ENCODE measurements at regions not wholly inside any gene's neighbourhood (a gene's known extent, or its start where the extent isn't known, plus 50 kb on each side); places are given as distances from the start of the nearest gene placed in this dataset.
A peak's percentile ranks its signal among the peaks of the same experiment; 100 is the strongest.

- no peak for TF ChIP-seq Cebpa-rat (IDR thresholded peaks at IDR 0.05)
- peaks cover 0 to 3% (median 0%) of the 10 kb centered on the region in 10 experiments; a peak in 2 of 20 replicates for H3K4me1 ChIP-seq
These were observed 139.0 kb downstream of the SPRY2 start for GRCh38 chr13:80201694-80202468.

GRCh38 chr13:80199585-80200292 lies 141.2 kb downstream of the SPRY2 start:
- H3K4me2 ChIP-seq, result no peak overlapping the region
- H3K9ac ChIP-seq, result no peak overlapping the region
- H3K36me3 ChIP-seq, result no peaks in the 10 kb centered on the region
- no peak overlapping the region for H3K4me3 ChIP-seq
- no peaks in the 10 kb centered on the region for H3K9me3 ChIP-seq (replicated peaks in 1 of 11)
- H3K27ac ChIP-seq, result no peak overlapping the region
- H3K4me1 ChIP-seq, result peaks cover 0 to 6% (median 0%) of the 10 kb centered on the region in 10 experiments; a peak in 2 of 20 replicates
- no peaks in the 10 kb centered on the region for H4K20me1 ChIP-seq
- H3K27me3 ChIP-seq, result no peaks in the 10 kb centered on the region
- TF ChIP-seq Cebpa-rat (IDR thresholded peaks at IDR 0.05), result no peak

More at GRCh38 chr13:80201694-80202468, 139.0 kb downstream of the SPRY2 start:
- Histone ChIP-seq H3K4me3 (no peak overlapping the region), H4K20me1 (no peaks in the 10 kb centered on the region), H3K27me3 (no peaks in the 10 kb centered on the region), H3K27ac (no peak overlapping the region), H3K36me3 (no peaks in the 10 kb centered on the region), H3K9me3 (replicated peaks in 1 of 11) (0 out of 22 replicates have a peak, but pooled peaks cover 0 to 7% (median 0%) of the 10 kb centered on the region in 11 experiments), H3K9ac (no peak overlapping the region), H3K4me2 (no peak overlapping the region)

- Histone ChIP-seq H4K20me1 (no peaks in the 10 kb centered on the region), H3K27ac (no peak overlapping the region), H3K4me2 (no peak overlapping the region), H3K27me3 (no peaks in the 10 kb centered on the region), H3K36me3 (no peaks in the 10 kb centered on the region), H3K4me1 (peaks cover 0 to 6% (median 0%) of the 10 kb centered on the region in 10 experiments; a peak in 2 of 20 replicates), H3K9me3 (replicated peaks in 1 of 11) (no peaks in the 10 kb centered on the region), H3K9ac (no peak overlapping the region), H3K4me3 (no peak overlapping the region)
- no peak for TF ChIP-seq Cebpa-rat (IDR thresholded peaks at IDR 0.05)
These were observed 141.9 kb downstream of the SPRY2 start for GRCh38 chr13:80199067-80199466.

- Histone ChIP-seq H3K27ac (no peak overlapping the region), H3K4me2 (no peak overlapping the region)
These were observed 144.2 kb downstream of the SPRY2 start for GRCh38 chr13:80196756-80197155.

GRCh38 chr13:80195649-80196048 lies 145.3 kb downstream of the SPRY2 start:
- H3K4me2 ChIP-seq, result no peak overlapping the region
- H3K27me3 ChIP-seq, result no peaks in the 10 kb centered on the region
- no peak for TF ChIP-seq Cebpa-rat (IDR thresholded peaks at IDR 0.05)
- no peaks in the 10 kb centered on the region for H3K9me3 ChIP-seq (replicated peaks in 1 of 11)
- no peaks in the 10 kb centered on the region for H4K20me1 ChIP-seq
- H3K9ac ChIP-seq, result no peak overlapping the region
- H3K27ac ChIP-seq, result no peak overlapping the region
- peaks cover 0 to 6% (median 0%) of the 10 kb centered on the region in 10 experiments; a peak in 2 of 20 replicates for H3K4me1 ChIP-seq
- H3K4me3 ChIP-seq, result no peak overlapping the region
- no peaks in the 10 kb centered on the region for H3K36me3 ChIP-seq

More at GRCh38 chr13:80196756-80197155, 144.2 kb downstream of the SPRY2 start:
- H3K9me3 ChIP-seq (replicated peaks in 1 of 11), result no peaks in the 10 kb centered on the region
- H3K36me3 ChIP-seq, result no peaks in the 10 kb centered on the region
- H4K20me1 ChIP-seq, result no peaks in the 10 kb centered on the region
- peaks cover 0 to 6% (median 0%) of the 10 kb centered on the region in 10 experiments; a peak in 2 of 20 replicates for H3K4me1 ChIP-seq
- no peak overlapping the region for H3K4me3 ChIP-seq
- no peaks in the 10 kb centered on the region for H3K27me3 ChIP-seq
- H3K9ac ChIP-seq, result no peak overlapping the region
- no peak for TF ChIP-seq Cebpa-rat (IDR thresholded peaks at IDR 0.05)

GRCh38 chr13:80189889-80190597 lies 150.9 kb downstream of the SPRY2 start:
- Histone ChIP-seq H4K20me1 (no peaks in the 10 kb centered on the region), H3K36me3 (no peaks in the 10 kb centered on the region), H3K4me3 (no peak overlapping the region), H3K4me2 (no peak overlapping the region), H3K9ac (no peak overlapping the region), H3K27ac (no peak overlapping the region), H3K27me3 (no peaks in the 10 kb centered on the region), H3K4me1 (no peaks in the 10 kb centered on the region), H3K9me3 (replicated peaks in 1 of 11) (no peaks in the 10 kb centered on the region)
- no peak for TF ChIP-seq Cebpa-rat (IDR thresholded peaks at IDR 0.05)

GRCh38 chr13:80180740-80181355 lies 160.1 kb downstream of the SPRY2 start:
- Histone ChIP-seq H3K9ac (no peak overlapping the region), H3K36me3 (no peaks in the 10 kb centered on the region), H4K20me1 (no peaks in the 10 kb centered on the region), H3K27me3 (no peaks in the 10 kb centered on the region), H3K4me2 (no peak overlapping the region; a peak in 1 of 22 replicates), H3K4me1 (peaks cover 0 to 10% (median 3%) of the 10 kb centered on the region in 10 experiments; a peak in 7 of 20 replicates), H3K9me3 (replicated peaks in 1 of 11) (peaks cover 0 to 3% (median 0%) of the 10 kb centered on the region in 11 experiments; a peak in 2 of 22 replicates), H3K4me3 (no peak overlapping the region), H3K27ac (no peak overlapping the region)
- no peak for TF ChIP-seq Cebpa-rat (IDR thresholded peaks at IDR 0.05)

GRCh38 chr13:80177327-80177726 lies 163.6 kb downstream of the SPRY2 start:
- H3K4me1 ChIP-seq, result peaks cover 0 to 26% (median 7%) of the 10 kb centered on the region in 10 experiments; a peak in 10 of 20 replicates
- H3K27me3 ChIP-seq, result no peaks in the 10 kb centered on the region
- no peak for TF ChIP-seq Cebpa-rat (IDR thresholded peaks at IDR 0.05)
- H3K9me3 ChIP-seq (replicated peaks in 1 of 11), result peaks cover 0 to 13% (median 4%) of the 10 kb centered on the region in 11 experiments; a peak in 9 of 22 replicates
- no peak overlapping the region for H3K4me3 ChIP-seq
- H3K4me2 ChIP-seq, result 0 out of 22 replicates have a peak overlapping the region, but pooled peaks of 1 of the 11 experiments have one; percentile 10
- no peak overlapping the region for H3K9ac ChIP-seq
- H4K20me1 ChIP-seq, result no peaks in the 10 kb centered on the region
- no peaks in the 10 kb centered on the region for H3K36me3 ChIP-seq
- no peak overlapping the region for H3K27ac ChIP-seq

All from BLaER1 treated with 17β-estradiol and CSF1 and Interleukin-3, amounts not matched to agents 10 nM and 100 nM (cell line).